ENCODE measurements at regions not wholly inside any gene's neighbourhood (a gene's known extent, or its start where the extent isn't known, plus 50 kb on each side); places are given as distances from the start of the nearest gene placed in this dataset.

DNA sequence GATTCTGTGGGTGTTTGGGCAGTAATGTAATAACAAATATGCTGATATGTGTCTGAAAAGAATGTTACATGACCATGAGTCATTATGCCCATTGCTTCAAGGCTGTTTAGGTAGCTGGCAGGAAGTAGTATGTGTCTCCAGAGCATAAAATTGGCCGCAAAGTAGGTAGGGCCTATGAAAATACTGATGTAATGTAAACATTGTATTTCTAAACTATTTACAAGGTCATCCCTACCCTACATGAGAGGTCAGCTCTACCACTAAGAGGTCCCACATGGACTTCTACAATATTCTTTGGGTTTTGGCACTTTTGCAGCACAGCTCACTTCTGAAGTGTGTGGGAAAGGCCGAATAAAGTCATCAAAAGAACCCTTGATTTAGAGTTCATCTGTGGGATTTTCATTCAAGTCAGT lies 301.9 kb downstream of the AHR start:
- Histone ChIP-seq H3K9me3 (no peaks in the 10 kb centered on the region), H3K27me3 (replicated peaks; ENCODE audit: insufficient read depth) (no peaks in the 10 kb centered on the region), H3K4me3 (no peak overlapping the region), H3K27ac (peak overlapping the region in 1 of 2 donors; percentile 37), H3K36me3 (no peaks in the 10 kb centered on the region), H3K4me1 (ENCODE audit: control insufficient read depth in 1 of 2, low read depth in 2 of 2) (peaks cover 0 to 9% of the 10 kb centered on the region in 2 donors)
- no peak for ATAC-seq (ENCODE audit: insufficient number of reproducible peaks, low FRiP score, low read depth)
- TF ChIP-seq, protein P1, sequence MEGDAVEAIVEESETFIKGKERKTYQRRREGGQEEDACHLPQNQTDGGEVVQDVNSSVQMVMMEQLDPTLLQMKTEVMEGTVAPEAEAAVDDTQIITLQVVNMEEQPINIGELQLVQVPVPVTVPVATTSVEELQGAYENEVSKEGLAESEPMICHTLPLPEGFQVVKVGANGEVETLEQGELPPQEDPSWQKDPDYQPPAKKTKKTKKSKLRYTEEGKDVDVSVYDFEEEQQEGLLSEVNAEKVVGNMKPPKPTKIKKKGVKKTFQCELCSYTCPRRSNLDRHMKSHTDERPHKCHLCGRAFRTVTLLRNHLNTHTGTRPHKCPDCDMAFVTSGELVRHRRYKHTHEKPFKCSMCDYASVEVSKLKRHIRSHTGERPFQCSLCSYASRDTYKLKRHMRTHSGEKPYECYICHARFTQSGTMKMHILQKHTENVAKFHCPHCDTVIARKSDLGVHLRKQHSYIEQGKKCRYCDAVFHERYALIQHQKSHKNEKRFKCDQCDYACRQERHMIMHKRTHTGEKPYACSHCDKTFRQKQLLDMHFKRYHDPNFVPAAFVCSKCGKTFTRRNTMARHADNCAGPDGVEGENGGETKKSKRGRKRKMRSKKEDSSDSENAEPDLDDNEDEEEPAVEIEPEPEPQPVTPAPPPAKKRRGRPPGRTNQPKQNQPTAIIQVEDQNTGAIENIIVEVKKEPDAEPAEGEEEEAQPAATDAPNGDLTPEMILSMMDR (IDR thresholded peaks at IDR 0.05): no peak
- no peak for DNase-seq (ENCODE audit: low spot score)

GRCh38 chr7:17601921-17602320 lies 303.5 kb downstream of the AHR start:
- TF ChIP-seq, protein P1 (IDR thresholded peaks at IDR 0.05): no peak
- H3K36me3 ChIP-seq: no peaks in the 10 kb centered on the region
- no peak for DNase-seq (ENCODE audit: low spot score)
- H3K4me1 ChIP-seq (ENCODE audit: control insufficient read depth in 1 of 2, low read depth in 2 of 2): peaks cover 0 to 9% of the 10 kb centered on the region in 2 donors
- no peak overlapping the region for H3K4me3 ChIP-seq
- ATAC-seq (ENCODE audit: insufficient number of reproducible peaks, low FRiP score, low read depth): no peak
- no peaks in the 10 kb centered on the region for H3K9me3 ChIP-seq
- no peaks in the 10 kb centered on the region for H3K27me3 ChIP-seq (replicated peaks; ENCODE audit: insufficient read depth)
- H3K27ac ChIP-seq: no peak overlapping the region

- TF ChIP-seq, protein P1 (IDR thresholded peaks at IDR 0.05): no peak
- H3K27me3 ChIP-seq (replicated peaks; ENCODE audit: insufficient read depth): no peaks in the 10 kb centered on the region
- H3K27ac ChIP-seq: no peak overlapping the region
- DNase-seq (ENCODE audit: low spot score) (no peak), ATAC-seq (ENCODE audit: insufficient number of reproducible peaks, low FRiP score, low read depth) (no peak)
- H3K9me3 ChIP-seq: no peaks in the 10 kb centered on the region
- no peaks in the 10 kb centered on the region for H3K36me3 ChIP-seq
- no peak overlapping the region for H3K4me3 ChIP-seq
- no peaks in the 10 kb centered on the region for H3K4me1 ChIP-seq (ENCODE audit: control insufficient read depth in 1 of 2, low read depth in 2 of 2)
Measured at GRCh38 chr7:17608114-17608833, 309.8 kb downstream of the AHR start.

DNA sequence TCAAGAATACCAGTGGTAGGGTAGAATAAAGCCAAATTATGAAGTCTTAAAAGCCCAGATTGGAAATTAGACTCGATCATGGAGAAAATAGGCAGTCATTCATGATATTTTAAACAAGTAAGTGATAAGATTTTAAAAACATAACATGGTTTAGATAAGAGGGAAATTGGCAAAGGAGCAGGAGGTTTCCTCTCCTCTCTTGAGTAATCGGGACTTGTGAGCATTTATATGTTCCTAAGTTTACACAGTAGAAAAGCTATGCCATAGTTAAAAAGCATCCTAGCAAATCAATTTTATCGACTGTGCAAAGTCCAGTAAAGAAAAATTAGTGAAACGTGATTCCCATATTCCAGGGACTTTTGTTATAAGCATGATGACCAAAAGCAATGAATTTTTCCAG lies 313.2 kb downstream of the AHR start:
- H3K9me3 ChIP-seq: no peaks in the 10 kb centered on the region
- DNase-seq (ENCODE audit: low spot score) (no peak), ATAC-seq (ENCODE audit: insufficient number of reproducible peaks, low FRiP score, low read depth) (no peak)
- H3K27me3 ChIP-seq (replicated peaks; ENCODE audit: insufficient read depth): no peaks in the 10 kb centered on the region
- no peaks in the 10 kb centered on the region for H3K36me3 ChIP-seq
- H3K4me3 ChIP-seq: no peak overlapping the region
- TF ChIP-seq, protein P1 (IDR thresholded peaks at IDR 0.05): no peak
- no peaks in the 10 kb centered on the region for H3K4me1 ChIP-seq (ENCODE audit: control insufficient read depth in 1 of 2, low read depth in 2 of 2)
- no peak overlapping the region for H3K27ac ChIP-seq

DNA sequence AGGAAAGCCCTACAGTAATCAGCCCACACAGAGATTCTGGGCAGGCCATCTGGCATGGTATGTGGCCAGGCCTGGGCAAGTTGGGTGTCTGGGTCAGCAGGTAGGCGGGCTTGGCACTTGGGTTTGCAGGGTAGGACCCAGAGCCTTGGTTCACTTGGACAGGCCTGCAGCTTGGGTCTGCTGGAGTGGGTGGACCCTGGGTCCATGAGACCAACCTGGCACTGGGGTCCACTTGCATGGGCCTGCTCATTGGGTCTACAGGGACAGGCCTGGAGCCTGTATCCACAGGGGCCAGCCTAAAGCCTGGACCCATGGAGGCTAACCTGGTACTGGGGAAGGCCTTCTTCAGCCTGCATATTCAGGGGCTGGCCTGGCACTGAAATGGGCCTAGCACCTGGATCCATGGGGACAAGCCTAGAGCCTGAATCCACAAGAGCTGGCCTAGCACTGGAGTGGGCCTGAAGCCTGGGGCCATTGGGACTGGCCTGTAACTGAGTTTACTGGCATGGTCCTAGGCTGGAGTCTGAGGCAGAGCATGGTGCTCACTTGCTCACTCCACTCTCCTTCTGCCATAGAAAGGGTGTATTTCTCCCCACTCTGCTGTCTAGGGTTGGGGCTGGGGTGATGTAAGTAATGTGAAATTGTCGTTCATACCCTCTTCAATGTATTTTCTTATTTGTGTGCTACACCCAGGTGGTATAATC lies 315.0 kb downstream of the AHR start:
- Histone ChIP-seq H3K4me1 (ENCODE audit: control insufficient read depth in 1 of 2, low read depth in 2 of 2) (no peaks in the 10 kb centered on the region), H3K27ac (no peak overlapping the region), H3K9me3 (no peaks in the 10 kb centered on the region), H3K27me3 (replicated peaks; ENCODE audit: insufficient read depth) (no peaks in the 10 kb centered on the region), H3K36me3 (no peaks in the 10 kb centered on the region), H3K4me3 (no peak overlapping the region)
- DNase-seq (ENCODE audit: low spot score) (no peak), ATAC-seq (ENCODE audit: insufficient number of reproducible peaks, low FRiP score, low read depth) (no peak)
- TF ChIP-seq, protein P1 (IDR thresholded peaks at IDR 0.05): no peak
